Inflammatory macrophage (primary cell): ENCODE measurements at regions not wholly inside any gene's neighbourhood (a gene's known extent, or its start where the extent isn't known, plus 50 kb on each side); places are given as distances from the start of the nearest gene placed in this dataset.
"Not testable (repeated sequence)": the region's sequence is repeated elsewhere in the genome, so short reads cannot be mapped to it uniquely, and the experiment has no call there.

ENCODE experiments used
- DNase-seq, 2 donors: peaks; one replicate each; pipeline ENCODE4 v3.0.0-alpha.2; 2020 to 2022

DNA sequence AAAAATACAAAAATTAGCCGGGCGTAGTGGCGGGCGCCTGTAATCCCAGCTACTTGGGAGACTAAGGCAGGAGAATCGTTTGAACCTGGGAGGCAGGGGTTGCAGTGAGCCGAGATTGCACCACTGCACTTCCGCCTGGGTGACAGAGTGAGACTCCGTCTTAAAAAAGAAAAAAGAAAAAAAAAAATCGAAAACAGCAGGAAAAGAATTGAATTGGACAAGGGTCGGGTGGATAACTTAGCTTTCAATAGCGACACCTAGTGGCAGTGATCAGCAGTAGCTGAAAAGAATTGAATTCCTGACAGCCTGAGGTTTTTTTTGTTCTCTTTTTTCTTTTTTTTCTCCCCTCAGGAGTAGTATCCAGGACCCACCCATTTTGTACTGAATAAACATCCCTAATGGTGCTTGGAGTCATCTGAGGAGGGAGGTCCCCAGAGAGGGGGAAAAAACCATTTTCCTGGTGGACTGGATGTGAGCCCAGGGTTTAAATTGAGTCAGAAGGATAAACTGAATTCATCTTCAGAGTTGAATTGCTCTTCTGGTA is 55.1 kb downstream of the CYCS start:
- peak; percentile 65 to 72 for DNase-seq

DNA sequence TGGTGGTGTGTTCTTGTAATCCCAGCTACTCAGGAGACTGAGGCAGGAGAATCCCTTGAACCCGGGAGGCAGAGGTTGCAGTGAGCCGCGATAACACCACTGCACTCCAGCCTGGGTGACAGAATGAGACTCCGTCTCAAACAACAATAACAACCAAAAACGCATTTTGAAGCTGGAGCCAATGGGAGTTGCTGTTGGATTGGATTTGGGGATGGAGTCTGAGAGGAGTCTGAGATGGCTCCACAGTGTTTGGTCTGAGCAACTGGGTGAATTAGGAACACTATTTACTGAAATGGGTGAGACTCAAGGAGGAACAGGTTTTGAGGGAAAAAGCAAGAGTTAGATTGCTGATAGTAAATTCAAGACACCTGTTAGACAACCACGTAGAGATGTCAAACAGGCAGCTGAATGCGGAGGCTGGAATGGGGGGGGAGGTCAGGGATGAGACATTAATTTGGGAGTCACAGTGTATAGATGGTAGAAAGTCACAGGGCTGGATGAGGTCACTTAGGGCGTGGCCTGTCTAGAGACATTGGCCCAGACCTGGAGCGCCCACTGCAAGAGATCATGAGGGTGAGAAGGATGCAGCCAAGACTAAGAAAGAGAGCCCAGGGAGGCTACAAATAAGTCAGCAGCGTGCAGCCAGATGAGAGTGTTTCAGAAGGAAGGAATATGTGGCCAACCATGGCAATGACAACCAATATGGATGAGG is 56.4 kb downstream of the CYCS start:
- DNase-seq = peak; percentile 5 to 28

DNA sequence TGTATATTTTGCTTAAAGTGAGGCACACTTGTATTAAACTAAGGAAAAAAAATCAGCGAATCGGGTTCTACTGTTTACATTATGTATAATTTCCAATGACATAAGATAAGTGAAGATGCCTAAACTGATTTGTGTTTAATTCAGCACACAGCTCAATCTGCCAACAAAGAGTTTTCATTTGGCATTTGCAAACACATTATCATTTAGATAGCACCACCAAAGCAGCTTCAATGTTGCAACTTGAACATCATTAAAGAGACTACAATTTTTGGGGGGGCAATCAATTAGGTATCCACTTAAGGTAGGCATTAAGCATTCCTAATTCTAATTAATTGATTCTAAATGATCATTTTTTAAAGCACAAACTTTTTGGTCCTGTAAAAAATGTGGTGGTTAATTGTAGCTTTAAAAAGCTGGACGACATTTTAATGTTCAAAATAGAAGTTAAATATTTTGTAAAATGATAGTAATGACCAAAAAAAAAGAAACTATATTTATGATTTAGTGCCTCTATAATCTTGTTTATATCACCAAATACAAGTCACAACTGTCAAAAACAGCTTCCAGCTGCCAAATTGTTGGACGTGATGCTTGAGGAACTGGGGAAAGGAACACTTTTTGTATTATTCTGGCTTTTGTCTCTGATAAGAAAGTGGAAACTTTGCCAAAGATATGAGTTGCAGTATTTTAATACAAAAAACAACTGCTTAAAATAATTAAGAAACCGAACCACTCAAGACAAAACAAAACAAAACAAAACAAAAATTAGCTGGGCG is 57.1 kb downstream of the CYCS start:
- no peak for DNase-seq

DNA sequence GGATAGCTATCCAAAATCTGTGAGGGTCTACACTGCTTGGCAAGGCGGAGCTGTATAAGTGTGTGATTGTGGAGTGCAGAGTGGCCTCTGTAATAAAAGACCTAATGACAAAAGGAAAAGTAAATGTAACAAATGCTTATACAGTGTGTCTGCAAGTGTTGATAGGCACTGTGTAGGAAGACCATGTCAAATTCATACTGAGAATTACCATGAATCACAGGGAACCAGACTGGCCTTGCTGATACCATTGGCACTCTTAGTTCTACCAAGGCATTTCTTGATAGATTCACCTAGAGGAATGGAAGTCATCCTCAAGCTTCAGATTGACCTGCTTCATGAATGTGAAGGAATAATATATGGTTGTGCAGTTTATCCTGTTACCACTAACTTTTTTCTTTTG is 58.8 kb downstream of the CYCS start:
- DNase-seq = no peak

DNA sequence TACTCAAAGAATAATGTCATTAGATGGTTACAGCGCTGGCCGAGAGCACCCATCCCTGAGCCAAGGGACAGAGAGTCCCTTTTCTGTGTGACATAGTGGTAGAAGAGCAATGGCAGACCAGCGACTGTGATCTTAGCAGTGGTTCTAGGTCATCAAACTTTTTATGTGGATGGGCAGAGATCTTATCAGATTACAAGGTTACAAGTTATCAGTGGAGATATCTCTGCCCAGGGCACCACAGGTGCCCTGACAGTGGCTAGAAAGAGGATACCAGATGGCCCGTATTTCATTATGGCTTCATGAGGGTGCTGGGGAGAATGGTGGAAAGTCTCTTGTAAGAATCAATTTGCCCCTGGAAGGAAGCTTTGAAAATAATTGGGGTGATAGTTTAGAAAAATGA is 62.7 kb downstream of the CYCS start:
- DNase-seq = no peak

DNA sequence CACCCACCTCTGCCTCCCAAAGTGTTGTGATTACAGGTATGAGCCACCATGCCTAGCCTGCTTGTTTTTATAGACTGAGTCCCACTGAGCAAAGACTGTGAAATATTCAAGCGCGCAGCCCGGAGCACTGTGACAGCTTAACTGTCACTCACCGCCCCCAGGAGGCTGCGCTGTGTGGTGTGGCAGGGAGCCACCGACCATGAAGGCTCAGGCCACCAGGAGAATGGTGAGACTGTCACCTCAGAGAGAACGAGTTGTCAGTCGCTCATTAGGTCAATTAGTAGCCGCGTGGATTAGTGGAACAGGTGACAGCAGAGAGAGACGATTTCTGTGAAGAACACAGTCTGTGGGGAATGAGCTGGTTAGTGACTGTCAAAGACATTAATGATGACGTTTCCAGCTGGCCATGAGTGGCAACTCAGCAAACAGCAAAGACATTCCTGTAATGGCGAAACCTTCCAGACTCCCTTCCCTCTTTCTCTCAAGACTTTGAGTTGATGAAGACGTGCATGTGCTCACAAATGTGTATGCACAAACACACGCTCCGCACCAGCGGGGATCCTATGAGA is 64.5 kb downstream of the CYCS start:
- DNase-seq = no peak

DNA sequence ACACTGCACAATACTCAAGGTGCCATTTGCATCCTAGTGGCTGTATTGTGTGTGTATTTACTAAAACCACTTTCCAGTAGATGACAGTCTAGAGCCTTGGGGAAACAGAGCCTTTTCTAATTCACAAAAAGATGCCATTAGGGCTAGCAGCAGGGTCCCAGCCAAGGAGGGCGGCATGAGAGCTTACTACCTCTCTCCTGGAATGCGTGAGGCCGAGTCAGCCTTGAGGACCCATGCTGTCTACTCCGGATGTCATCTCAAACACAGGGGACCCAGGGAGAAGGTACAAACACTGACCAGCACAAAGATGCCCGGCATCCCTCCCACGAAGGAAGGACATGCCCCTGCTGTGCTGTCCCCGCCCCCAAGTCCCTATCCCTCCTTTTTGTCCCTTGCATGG is 65.5 kb downstream of the CYCS start:
- DNase-seq = no peak

DNA sequence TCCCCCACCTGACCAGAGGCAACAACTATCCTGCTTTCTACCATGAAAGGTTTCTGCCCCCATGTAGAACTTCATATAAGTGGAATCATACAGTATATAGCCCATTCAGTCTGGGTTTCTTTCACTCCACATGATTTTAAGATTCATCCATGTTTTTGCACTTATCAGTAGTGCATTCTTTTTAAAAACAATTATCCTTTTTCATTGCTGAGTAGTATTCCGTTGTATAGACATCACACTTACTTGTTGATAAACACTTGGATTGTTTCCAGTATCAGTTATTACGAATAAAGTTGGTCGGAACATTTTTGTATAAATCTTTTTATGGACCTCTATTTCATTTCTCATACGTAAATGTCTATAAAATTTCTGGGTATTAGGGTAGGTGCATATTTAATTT is 68.7 kb downstream of the CYCS start:
- DNase-seq = no peak

DNA sequence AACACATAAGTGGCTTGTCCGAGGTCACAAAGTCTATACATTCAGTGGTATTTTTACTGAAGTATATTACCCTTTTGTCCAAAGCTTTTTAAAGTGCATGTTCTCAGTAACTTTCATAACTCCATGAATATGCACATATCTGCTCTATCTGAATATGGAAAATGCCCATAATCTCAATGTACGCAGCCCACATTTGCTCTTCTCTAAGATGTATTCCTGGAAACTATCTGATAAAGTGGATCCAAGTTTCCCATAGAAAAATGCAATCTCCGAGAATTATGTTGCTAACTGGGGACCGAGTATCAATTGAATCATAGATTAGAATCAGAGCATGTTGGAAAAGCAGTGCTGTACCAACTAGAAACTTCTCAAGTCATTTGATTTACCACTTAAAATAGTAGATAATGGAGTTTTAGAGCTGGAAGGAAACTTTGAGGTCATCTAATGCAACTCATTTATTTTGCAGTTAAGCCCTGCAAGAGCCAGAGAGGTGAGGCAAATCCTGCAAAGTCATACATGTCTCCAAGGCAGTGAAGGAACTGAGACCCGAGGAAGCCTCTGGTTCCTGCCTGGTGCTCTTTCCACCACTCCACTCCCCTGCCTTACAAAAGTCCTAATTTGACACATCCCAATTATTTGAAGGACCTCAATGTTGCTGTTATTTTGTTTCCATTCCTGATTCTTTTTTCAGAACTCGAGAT is 69.4 kb downstream of the CYCS start:
- no peak for DNase-seq

DNA sequence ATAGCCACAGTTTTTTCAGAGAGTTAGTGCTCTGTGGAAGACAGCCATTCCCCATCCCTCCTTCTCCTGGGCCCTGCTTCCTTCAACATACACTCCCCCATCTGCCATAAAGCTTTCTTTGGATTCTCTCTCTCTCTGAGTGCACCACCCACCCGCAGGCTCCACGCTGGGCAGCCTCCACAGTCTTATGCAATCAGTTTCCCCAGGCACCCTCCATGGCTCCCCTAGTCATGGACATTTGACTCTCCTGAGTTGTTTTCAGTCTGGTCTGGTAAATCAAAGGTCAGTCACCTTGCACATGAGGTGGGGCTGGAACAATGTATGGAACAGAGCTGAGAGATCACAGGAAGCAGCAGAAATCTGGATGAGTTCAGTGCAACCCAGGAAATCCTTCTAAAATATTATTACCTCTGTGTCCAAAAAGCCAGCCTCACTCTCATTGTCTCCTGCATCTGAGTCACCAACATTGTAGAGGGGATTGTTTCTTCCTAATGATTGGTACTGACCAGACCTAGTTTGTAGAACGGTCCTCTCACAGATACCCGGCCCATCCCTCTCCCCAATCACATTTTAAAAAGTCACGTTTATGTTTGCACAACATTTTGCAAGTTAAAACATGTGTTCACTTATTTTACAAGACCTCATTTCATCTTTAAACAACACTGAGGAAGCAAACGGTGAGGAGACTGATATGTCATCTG is 70.1 kb downstream of the CYCS start:
- no peak for DNase-seq

DNA sequence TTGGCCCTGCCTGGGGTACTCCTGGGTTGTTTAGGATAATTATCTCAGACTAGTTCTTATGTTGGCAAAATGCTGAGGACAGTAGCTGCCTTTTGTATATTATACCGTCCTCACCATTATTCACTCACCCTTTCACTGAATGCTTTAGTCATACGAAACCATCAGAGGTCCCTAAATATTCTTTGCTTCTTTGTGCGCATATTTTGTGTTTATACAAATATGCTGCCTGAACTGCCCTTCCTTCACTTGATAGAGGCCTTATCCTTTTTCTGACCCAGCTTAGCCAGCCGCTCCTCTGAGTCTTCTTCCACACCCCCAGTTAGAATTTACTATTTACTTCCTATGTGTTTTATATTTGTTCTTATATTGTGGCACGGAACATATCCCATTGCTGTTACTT is 70.2 kb upstream of the OSBPL3 start:
- DNase-seq = no peak

DNA sequence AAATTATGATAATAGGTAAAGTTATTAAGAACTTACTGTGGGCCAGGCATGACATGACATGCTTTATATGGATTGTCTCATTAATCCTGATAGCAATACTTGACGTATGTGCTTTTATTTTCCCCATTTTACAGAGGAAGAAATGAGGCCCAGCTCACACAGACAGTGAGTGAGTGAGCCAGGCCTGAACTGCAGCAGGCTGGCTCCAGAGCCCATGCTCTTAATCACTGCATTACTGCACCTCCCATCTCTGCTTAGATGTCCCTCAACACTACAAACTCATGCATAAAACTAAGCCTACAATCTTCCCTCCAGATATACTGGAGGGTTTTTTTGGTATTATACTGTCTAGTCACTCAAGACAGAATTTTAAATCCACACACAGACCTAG is 68.5 kb upstream of the OSBPL3 start:
- DNase-seq = no peak

DNA sequence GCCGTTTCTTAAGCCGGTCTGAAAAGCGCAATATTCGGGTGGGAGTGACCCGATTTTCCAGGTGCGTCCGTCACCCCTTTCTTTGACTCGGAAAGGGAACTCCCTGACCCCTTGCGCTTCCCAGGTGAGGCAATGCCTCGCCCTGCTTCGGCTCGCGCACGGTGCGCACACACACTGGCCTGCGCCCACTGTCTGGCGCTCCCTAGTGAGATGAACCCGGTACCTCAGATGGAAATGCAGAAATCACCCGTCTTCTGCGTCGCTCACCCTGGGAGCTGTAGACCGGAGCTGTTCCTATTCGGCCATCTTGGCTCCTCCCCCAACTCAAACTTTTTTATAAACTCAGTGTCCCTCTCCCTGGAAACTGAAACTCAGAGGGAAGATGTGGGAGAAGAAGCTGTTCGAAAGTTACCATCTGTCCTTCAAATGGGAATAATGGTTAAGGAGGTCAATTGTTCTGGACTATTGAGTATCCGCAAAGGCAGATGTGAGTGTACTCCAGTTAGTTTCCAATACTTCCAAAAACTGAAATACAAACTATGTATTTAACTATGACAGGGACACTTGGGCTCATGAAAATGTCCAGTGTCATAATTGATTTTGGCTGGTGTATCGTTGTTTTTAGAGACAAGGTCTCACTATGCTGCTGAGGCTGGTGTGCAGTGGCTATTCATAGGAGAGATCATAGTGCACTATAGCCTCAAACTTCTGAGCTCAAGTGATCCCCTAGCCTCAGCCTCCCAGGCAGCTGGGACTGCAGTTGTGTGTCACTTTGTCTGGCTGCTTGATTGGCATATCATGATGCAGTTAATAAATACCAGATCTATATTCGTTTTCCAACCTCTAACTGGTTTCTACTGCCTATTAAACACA is 67.8 kb upstream of the OSBPL3 start:
- DNase-seq = not testable (repeated sequence)

DNA sequence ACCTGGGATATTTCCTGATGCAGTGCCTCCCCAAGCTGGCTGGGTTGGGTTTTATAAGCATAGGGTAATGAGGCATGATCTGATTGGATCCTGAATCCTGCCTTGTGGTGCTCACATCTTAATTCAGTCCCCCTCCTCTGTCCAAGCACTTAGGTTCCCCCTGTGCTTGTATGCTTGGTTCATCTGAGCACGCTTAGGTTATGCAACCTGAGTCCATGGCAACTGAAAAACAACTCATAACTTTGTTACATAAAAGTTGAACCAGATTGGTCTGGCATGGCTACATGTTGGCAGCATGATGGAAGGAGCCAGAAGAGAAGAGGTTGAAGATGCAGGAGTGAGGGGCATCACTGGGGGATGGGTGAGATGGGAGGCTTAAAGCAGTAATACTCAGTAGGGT is 57.3 kb upstream of the OSBPL3 start:
- DNase-seq = no peak

DNA sequence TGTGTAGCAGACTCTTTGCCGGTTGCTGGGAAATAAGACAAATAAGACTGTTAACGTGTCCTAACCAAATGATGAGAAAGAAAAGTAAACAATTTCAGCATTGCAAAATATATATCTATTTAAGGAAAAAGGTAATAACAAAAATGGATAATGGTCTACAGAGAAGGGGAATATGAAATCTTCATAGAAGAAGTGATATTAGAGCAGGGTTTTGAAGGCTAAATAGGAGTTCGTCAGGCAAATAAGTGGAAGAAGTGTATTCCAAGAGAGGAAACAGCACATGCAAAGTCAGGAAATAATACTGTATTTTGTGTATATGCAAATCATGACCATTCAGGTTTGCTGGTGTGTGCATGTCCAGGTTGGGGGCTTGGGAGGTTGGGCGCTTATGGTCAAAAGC is 55.3 kb upstream of the OSBPL3 start:
- DNase-seq = no peak

DNA sequence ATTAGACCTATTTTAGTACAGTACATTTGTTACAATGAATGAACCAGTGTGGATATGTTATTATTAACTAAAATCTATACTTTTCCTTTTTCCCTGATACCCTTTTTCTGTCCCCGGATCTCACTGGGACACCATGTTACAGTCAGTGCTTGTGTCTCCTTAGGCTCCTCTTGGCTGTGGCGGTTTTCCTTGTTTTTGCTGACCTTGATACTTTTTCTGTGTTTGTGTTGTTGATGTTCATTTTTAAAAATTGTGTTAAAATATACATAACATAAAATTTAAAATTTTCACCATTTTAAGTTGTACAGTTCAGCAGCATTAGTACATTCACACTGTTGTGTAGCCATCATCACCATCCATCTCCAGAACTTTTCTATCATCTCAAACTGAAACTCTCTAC is 54.2 kb upstream of the OSBPL3 start:
- DNase-seq = no peak

DNA sequence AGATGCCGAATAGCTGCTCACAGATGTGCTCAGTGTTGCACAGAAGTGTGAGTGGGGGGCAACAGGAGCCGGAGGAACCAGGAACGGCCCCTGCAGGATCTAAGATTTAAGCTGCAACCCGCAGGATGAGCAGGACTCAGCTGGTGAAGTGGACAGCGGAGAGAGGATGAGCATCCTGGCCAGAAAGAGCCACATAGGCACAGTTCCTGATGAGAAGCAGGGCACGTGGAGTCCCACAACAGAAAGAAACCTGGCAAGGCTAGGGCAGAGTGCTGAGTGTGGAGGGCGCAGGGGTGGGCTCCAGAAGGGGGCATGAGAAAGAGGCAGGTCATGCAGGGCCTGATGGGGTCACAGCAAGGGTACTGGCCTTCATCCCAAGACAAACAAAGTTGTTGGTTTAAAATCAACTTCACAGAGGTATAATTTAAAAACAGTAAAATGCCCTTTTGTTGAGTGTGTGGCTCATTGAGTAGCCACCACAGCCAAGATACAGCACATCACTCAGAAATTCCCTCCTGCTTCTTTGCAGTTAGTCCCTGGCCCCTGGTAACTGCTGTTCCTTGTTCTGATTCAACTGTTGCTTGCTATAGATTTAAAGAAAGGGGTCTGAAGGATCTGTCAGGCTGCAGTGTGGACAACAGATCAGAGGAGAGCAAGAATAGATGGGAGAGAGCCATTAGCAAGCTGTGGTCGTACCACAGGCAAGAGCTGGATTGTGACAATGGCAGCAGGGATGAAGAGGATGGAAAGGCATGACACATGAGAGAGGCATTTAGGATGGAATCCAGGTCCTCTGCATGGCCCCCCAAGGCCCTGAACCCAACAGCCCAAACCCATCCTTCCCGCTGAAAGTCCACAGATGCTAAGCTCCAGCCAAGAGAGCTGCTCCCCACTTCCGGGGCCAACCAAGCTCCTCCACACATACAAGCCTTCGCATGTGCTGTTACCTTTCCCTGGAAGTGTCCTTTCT is 53.1 kb upstream of the OSBPL3 start:
- no peak for DNase-seq

DNA sequence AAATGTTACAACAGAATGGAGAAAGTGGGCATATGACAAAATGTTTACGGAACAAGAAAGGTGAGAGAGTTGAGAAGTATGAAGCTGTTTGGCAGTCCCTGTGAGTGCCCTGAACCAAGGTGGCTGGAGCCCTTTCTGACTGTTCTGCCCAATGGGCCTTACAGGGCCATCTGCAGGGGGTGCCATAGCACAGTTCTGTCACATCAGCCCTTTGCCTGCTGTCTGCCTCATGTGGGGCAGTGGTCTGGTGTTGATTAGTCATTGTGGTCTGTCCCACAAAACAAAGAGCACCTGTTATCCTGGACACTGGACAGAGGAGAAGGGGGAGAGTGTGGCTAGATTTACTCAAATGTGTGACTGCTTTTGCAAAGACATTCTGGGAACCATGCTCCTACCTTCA is 51.5 kb upstream of the OSBPL3 start:
- DNase-seq = no peak

DNA sequence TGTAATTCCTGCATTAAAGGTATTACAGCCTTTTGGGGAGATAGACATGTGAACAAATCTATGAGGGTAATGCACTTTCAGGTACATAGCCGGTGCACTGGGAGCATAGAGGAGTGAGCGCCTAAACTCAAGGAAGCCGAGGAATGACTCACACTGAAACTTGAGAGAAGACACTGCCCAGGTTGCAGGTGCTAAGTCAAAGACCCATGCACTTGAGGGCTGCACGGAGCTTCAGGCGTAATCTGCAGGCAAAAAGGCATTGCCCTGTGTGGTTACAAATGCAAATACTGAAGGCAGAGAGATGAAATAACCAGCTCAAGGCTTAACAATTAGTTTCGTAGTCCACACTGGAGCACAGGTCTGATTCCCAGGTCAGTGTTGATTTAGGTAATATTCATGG is 51.0 kb upstream of the OSBPL3 start:
- DNase-seq = no peak
